ENCODE measurements at regions not wholly inside any gene's neighbourhood (a gene's known extent, or its start where the extent isn't known, plus 50 kb on each side); places are given as distances from the start of the nearest gene placed in this dataset.

- TF ChIP-seq CTCF (IDR thresholded peaks at IDR 0.05; ENCODE audit: low read length), result no peak
- no peak for TF ChIP-seq EZH2 (IDR thresholded peaks at IDR 0.05; ENCODE audit: borderline replicate concordance, low read length)
Observed at GRCh38 chr6:139649732-139650131, 275.3 kb upstream of the CITED2 start.
